CD4-positive, alpha-beta T cell treated with Interleukin-12 subunit alpha and Interleukin-12 subunit beta, for 1 hour (primary cell): ENCODE measurements at regions not wholly inside any gene's neighbourhood (a gene's known extent, or its start where the extent isn't known, plus 50 kb on each side); places are given as distances from the start of the nearest gene placed in this dataset.

Source experiments
- DNase-seq: peaks from one replicate; pipeline ENCODE4 v3.0.0-alpha.2; 2020

- DNase-seq = no peak
These were observed 525.5 kb upstream of the RGMA start for GRCh38 chr15:93614386-93615104.

DNA sequence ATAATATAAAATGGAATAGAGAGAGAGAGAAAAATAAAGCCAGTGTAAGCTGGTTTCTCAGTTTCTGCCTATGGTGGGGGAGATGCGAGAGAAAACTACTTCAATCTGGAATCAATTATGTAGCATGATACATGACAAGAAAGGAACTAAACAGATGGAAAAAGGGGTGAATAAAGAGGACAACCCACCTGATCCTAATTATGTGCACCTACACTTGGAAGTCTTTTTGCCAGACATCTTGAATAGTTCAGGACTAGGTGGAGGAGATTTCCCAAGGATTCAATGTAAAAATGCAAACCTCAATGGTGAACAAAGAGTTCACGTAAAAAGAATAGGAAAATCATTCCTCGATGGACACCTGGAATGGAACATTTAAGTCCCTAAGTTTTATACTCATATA lies 524.4 kb upstream of the RGMA start:
- no peak for DNase-seq

DNA sequence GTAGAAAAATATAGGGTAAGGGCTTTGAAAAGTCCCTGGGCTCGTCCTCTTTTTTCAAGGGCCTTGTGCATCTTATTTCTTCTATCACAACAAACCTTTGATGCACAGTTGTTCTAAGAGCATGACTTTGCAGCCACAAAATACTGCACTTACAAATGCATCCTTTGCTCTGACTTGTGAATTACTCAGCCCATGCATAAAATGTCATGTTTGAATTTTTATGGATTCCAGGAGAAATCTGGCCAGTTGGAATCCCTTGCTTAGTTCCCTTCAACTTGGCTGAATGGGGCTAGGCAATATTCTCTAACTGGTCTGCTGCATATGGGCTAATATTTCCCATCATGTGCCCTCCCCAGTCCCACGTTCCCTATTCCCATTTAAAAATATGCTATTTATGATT lies 523.9 kb upstream of the RGMA start:
- DNase-seq = no peak

- no peak for DNase-seq
These were observed 521.9 kb upstream of the RGMA start for GRCh38 chr15:93610944-93611343.

DNA sequence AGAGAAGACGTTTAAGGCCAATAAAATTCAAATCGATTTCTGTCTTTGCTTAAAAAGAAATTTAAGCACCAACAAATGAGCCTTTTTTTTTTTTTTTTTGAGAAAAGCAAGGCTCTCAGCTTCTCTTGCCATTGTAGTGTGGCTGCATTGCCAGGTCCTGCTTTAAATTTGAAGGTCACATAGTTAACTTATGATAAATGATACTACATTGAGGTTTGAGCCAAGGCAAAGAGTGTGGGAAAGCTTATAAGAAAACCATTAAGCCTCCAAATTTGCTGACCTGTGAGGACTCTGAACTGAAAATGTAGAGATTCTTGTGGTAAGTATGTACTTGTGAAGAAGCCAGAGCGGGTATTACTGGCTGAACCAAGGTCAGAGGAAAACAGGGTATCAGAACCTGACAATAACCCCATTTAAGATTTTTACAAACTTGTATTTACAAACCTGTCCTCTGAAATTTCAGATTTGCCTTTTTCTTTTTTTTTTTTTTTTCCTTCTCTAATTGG lies 519.7 kb upstream of the RGMA start:
- no peak for DNase-seq

DNA sequence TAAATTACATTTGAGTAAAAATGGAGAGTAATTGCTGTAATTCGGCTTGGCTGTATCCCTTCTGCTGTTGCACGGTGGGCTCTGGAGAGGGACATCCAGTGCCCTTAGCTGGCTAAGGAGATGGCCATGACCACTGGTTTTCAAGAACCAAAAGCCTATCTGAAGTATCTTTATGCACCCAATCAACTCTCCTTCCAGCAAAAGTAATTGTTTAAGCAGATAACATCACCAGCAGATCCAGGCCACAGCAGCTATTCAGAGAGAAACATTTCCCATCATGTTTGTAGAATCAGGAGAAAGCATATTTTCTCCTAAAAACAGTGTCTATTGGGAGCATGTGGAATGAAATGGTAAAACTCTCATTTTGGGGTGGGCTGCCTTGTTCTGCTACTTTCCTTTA lies 514.5 kb upstream of the RGMA start:
- DNase-seq = no peak

GRCh38 chr15:93587059-93587521 lies 498.1 kb upstream of the RGMA start:
- DNase-seq = no peak

GRCh38 chr15:93585012-93585411 lies 496.0 kb upstream of the RGMA start:
- no peak for DNase-seq

DNA sequence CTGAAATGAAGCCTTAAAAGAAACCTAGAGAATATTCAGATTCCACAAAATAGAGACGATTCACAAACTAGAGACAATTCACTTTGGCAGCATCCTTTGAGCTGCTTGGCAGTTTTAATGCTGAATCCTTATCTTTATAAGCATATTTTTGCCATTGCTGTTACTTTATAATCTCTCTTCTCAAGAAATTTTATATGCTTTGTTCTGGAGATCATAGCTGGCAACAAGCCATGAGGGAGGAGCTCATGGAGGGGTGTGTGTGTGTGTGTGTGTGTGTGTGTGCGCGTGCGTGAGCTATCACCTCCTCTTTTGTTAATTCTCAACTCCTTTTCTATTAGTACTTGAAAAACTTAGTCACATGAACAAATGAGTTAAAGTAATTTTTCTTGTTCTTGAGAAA lies 495.0 kb upstream of the RGMA start:
- DNase-seq = no peak

DNA sequence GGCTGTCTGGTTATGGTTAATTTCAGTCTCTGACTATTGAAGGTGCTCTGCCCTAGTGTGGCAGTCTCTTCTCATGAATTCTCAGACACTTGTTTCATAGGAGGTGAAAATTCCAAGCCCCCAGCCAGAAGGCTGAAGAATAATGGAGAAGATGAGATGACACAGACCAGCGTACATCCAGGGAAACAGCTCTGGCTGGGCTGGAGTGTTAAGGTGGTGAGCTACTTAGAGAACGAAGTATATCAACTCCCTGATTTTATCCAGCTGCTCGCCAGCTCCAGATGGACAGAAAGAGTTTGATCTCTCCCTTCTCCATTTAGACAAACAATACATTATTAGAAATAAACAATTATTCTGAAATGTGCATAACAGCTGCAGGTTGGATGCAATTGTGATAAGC lies 494.5 kb upstream of the RGMA start:
- no peak for DNase-seq

GRCh38 chr15:93570527-93570926 lies 481.5 kb upstream of the RGMA start:
- no peak for DNase-seq

GRCh38 chr15:93566762-93567161 lies 477.8 kb upstream of the RGMA start:
- DNase-seq = no peak

GRCh38 chr15:93565201-93565600 lies 476.2 kb upstream of the RGMA start:
- no peak for DNase-seq

DNA sequence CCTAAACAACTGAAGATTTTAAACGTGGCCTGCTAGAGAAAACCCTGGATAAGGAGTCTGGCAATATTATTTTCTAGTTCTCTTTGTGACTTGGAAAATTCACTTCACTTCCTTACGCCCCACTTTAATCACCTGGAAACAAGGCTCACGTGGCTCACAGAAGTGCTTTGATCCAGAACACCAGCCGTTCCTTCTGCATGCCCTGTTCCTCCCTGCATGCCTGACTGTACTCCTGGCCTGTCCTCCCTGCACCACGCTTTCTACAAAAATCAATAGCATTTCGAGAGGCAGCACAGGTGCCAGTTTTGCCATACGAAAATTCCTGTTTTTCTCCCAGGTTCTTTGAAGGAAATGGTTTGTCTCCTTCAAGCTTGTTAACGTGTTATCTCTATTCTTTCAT lies 474.2 kb upstream of the RGMA start:
- DNase-seq = no peak

GRCh38 chr15:93562395-93563123 lies 473.5 kb upstream of the RGMA start:
- no peak for DNase-seq

- no peak for DNase-seq
These were observed 468.7 kb upstream of the RGMA start for GRCh38 chr15:93557696-93558095.

- no peak for DNase-seq
These were observed 464.3 kb upstream of the RGMA start for GRCh38 chr15:93553167-93553935.

DNA sequence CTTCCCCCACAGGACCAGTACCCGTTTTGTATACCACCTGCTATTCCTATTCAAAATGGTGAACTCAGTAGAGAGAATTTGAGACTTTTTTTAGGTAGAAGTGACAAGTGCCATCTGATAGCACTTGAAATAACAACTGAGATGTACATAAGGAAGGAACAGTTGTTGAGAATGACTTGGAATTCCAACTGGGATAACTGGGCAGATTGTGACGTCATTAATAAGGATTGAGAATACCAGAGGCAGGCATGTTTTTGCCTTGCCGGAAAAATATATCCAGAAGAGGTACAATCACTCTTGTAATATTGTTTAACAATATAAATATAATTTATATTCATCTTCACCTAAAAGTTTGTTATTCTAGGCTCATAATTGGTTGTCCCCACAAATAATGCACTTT lies 454.1 kb upstream of the RGMA start:
- no peak for DNase-seq

- no peak for DNase-seq
These were observed 438.5 kb upstream of the RGMA start for GRCh38 chr15:93527374-93528050.

- no peak for DNase-seq
These were observed 435.4 kb upstream of the RGMA start for GRCh38 chr15:93524432-93524831.

- no peak for DNase-seq
These were observed 434.5 kb upstream of the RGMA start for GRCh38 chr15:93523481-93523880.

- no peak for DNase-seq
These were observed 431.2 kb upstream of the RGMA start for GRCh38 chr15:93520206-93520605.

DNA sequence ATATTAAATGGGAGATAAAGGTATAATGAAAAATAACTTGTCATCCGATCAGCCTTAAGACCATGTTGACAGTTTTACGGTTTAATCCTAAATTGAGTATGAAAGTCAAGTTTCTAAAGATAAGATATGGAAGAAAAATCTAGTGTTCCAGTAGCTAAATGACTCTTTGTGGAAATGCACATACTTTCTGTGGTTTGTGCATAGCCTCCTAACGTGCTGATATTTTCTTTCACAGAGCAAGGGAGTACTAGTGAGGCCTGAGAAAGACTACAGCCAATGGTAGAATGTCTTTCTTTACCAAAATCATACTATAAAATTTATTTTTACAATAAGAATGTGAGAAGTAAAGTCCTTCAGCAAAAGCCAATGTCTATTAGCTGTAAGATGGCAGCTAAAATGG lies 430.6 kb upstream of the RGMA start:
- no peak for DNase-seq
